SK-N-SH treated with all-trans-retinoic acid at 6 μM for 48 hours (cell line): ENCODE measurements at regions not wholly inside any gene's neighbourhood (a gene's known extent, or its start where the extent isn't known, plus 50 kb on each side); places are given as distances from the start of the nearest gene placed in this dataset.

Experiments used
- ARNTL ChIP-seq: fragments of 450-650 bp; formaldehyde crosslinking; IDR thresholded peaks from 2 replicates; pipeline ENCODE4 v1.5.0; 2020; ENCODE audit warnings: low read depth, mild to moderate bottlenecking, moderate library complexity, borderline replicate concordance
- CSDC2 ChIP-seq: fragments of 250-450 bp; sonication (Bioruptor Pico); IDR thresholded peaks from 2 replicates; pipeline ENCODE4 v1.5.0; 2020; ENCODE audit warnings: mild to moderate bottlenecking, moderate library complexity
- GLIS3 ChIP-seq: fragments of 250-450 bp; sonication (Bioruptor Pico); IDR thresholded peaks from 2 replicates; pipeline ENCODE4 v1.5.0; 2020; ENCODE audit warnings: mild to moderate bottlenecking, moderate library complexity
- ISL1 ChIP-seq: fragments of 250-450 bp; sonication (Bioruptor Pico); IDR thresholded peaks from 2 replicates; pipeline ENCODE4 v2.1.2; 2022; ENCODE audit warnings: mild to moderate bottlenecking, moderate library complexity
- OSR1 ChIP-seq: fragments of 250-450 bp; sonication (Bioruptor Pico); IDR thresholded peaks from 2 replicates; pipeline ENCODE4 v1.8.0; 2022; ENCODE audit warnings: moderate library complexity, mild to moderate bottlenecking, inconsistent platforms
- PATZ1 ChIP-seq: fragments of 250-450 bp; sonication (Bioruptor Pico); IDR thresholded peaks from 2 replicates; pipeline ENCODE4 v1.8.0; 2020; ENCODE audit warnings: mild to moderate bottlenecking, moderate library complexity, borderline replicate concordance
- RARB ChIP-seq: fragments of 250-450 bp; sonication (Bioruptor Pico); IDR thresholded peaks from 2 replicates; pipeline ENCODE4 v1.8.0; 2021; ENCODE audit warnings: mild to moderate bottlenecking, moderate library complexity
- SNAI2 ChIP-seq: fragments of 250-450 bp; sonication (Bioruptor Pico); IDR thresholded peaks from 2 replicates; pipeline ENCODE4 v1.5.0; 2020; ENCODE audit warnings: mild to moderate bottlenecking, moderate library complexity
- ZC3H10 ChIP-seq: fragments of 250-450 bp; sonication (Bioruptor Pico); IDR thresholded peaks from 2 replicates; pipeline ENCODE4 v1.5.1; 2021; ENCODE audit warnings: mild to moderate bottlenecking, moderate library complexity
- ZFP30 ChIP-seq: fragments of 450-650 bp; formaldehyde crosslinking; IDR thresholded peaks from 2 replicates; pipeline ENCODE4 v1.5.0; 2022; ENCODE audit warnings: mild to moderate bottlenecking, moderate library complexity
- ZNF70 ChIP-seq: fragments of 450-650 bp; formaldehyde crosslinking; IDR thresholded peaks from 2 replicates; pipeline ENCODE4 v1.5.0; 2020; ENCODE audit warnings: mild to moderate bottlenecking, moderate library complexity
- ZNF8 ChIP-seq: fragments of 450-650 bp; formaldehyde crosslinking; IDR thresholded peaks from 2 replicates; pipeline ENCODE4 v1.5.0; 2020; ENCODE audit warnings: mild to moderate bottlenecking, moderate library complexity

DNA sequence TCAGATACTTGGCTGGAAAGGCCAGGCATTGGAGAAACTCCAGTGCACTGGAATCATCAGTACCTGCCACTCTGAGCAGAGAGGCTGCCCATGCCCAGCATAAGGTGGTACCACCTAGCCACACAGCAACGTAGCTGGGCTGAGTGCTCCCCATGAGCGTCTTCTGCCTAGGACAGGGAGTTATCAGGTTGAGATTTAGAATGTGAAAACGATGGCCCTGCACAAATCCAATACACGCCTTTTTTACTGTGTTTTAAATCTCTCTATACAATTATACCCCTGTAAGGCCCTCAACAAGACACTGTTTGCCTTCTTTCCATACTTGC is 66.7 kb upstream of the PTGR2 start:
- TF ChIP-seq GLIS3 (CRISPR knock-in tag) = no peak
- TF ChIP-seq ARNTL = no peak
- TF ChIP-seq RARB (CRISPR knock-in tag) = no peak
- no peak for TF ChIP-seq ZNF70 (CRISPR knock-in tag)
- no peak for TF ChIP-seq CSDC2 (CRISPR knock-in tag)
- TF ChIP-seq ZFP30 (CRISPR knock-in tag) = no peak
- no peak for TF ChIP-seq PATZ1
- TF ChIP-seq ZC3H10 (CRISPR knock-in tag) = no peak
- no peak for TF ChIP-seq ISL1 (CRISPR knock-in tag)
- TF ChIP-seq OSR1 (CRISPR knock-in tag) = no peak
- TF ChIP-seq SNAI2 (CRISPR knock-in tag) = no peak
- no peak for TF ChIP-seq ZNF8 (CRISPR knock-in tag)
